ENCODE measurements at regions not wholly inside any gene's neighbourhood (a gene's known extent, or its start where the extent isn't known, plus 50 kb on each side); places are given as distances from the start of the nearest gene placed in this dataset.
A peak's percentile ranks its signal among the peaks of the same experiment; 100 is the strongest.

DNA sequence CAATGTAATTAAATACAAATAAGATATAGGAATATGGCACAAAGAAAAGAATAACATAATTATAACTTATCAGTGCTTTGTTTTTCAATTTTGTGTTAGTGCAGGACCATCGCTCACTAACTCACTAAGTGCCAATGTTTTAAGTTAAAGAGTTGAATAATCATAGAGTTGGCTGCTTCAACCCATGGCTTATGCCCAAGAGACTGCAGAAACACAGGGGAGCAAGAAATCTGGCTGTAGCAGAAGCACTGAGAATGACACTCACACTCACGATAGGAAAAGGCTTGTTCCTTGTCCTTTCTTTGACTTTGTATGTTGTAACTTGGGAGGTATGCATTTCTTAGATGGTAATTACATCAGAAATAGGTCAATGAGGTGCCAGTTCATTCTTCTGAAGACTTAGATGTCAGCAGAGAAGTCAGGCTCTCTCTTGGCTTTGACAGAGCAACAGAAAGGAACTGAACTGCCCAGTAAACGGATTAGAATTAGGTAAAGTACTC lies 852.2 kb downstream of the LRRTM4 start:
- 73% methylated on average over 3 of the region's 3 CpGs for WGBS (ENCODE audit: low lambda C conversion rate, missing lambda C conversion rate)
- no peak for DNase-seq (ENCODE audit: low spot score)
- Histone ChIP-seq H3K9me2 (replicated peaks; ENCODE audit: insufficient read depth) (no peaks in the 10 kb centered on the region), H3K79me2 (no peaks in the 10 kb centered on the region), H3K9me3 (ENCODE audit: low read depth) (no peaks in the 10 kb centered on the region), H4K20me1 (ENCODE audit: insufficient read depth, poor library complexity, severe bottlenecking) (no peaks in the 10 kb centered on the region), H3K27me3 (no peaks in the 10 kb centered on the region), H3K4me3 (no peak overlapping the region), H2AFZ (no peak overlapping the region), H3K4me2 (no peak overlapping the region), H3K4me1 (ENCODE audit: insufficient read depth) (no peaks in the 10 kb centered on the region), H3K36me3 (replicated peaks; ENCODE audit: insufficient read depth, low read depth) (no peaks in the 10 kb centered on the region), H3K27ac (no peak overlapping the region)
- no peak for TF ChIP-seq EZH2phosphoT487 (IDR thresholded peaks at IDR 0.05; ENCODE audit: low read depth, severe bottlenecking, unreplicated experiment)
- TF ChIP-seq EZH2 (IDR thresholded peaks at IDR 0.05; ENCODE audit: borderline replicate concordance) = no peak
- TF ChIP-seq CTCF (IDR thresholded peaks at IDR 0.05; ENCODE audit: poor library complexity) = no peak

DNA sequence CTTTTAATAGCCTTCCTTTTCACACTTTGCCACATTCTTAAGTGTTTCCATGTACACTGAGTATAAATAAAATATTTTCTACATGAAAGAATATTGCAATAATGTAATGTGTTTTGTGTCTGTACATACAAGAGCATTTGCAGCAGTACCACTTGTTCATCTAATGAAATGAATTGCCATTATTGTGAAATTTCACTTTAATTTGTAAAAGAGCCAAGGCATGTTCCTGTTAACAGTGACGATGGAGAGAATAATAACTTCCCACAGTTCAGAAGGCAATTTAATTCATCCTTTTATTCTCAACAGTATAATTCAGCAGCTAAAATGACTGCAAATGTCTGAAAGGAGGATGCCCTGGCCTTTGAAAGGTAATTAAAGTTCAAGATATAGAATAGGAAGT lies 853.9 kb downstream of the LRRTM4 start:
- Histone ChIP-seq H3K9me2 (replicated peaks; ENCODE audit: insufficient read depth) (no peaks in the 10 kb centered on the region), H2AFZ (no peak overlapping the region), H4K20me1 (ENCODE audit: insufficient read depth, poor library complexity, severe bottlenecking) (no peaks in the 10 kb centered on the region), H3K9me3 (ENCODE audit: low read depth) (no peaks in the 10 kb centered on the region), H3K79me2 (no peaks in the 10 kb centered on the region), H3K27me3 (no peaks in the 10 kb centered on the region), H3K4me3 (no peak overlapping the region), H3K36me3 (replicated peaks; ENCODE audit: insufficient read depth, low read depth) (no peaks in the 10 kb centered on the region), H3K4me1 (ENCODE audit: insufficient read depth) (no peaks in the 10 kb centered on the region), H3K27ac (no peak overlapping the region), H3K4me2 (no peak overlapping the region)
- TF ChIP-seq CTCF (IDR thresholded peaks at IDR 0.05; ENCODE audit: poor library complexity) = no peak
- TF ChIP-seq EZH2 (IDR thresholded peaks at IDR 0.05; ENCODE audit: borderline replicate concordance) = no peak
- TF ChIP-seq EZH2phosphoT487 (IDR thresholded peaks at IDR 0.05; ENCODE audit: low read depth, severe bottlenecking, unreplicated experiment) = no peak
- WGBS (ENCODE audit: low lambda C conversion rate, missing lambda C conversion rate) = 90% methylated on average over 1 of the region's 1 CpG
- DNase-seq (ENCODE audit: low spot score) = no peak

GRCh38 chr2:76667821-76668271 lies 854.3 kb downstream of the LRRTM4 start:
- H3K79me2 ChIP-seq = no peaks in the 10 kb centered on the region
- H3K36me3 ChIP-seq (replicated peaks; ENCODE audit: insufficient read depth, low read depth) = no peaks in the 10 kb centered on the region
- TF ChIP-seq CTCF (IDR thresholded peaks at IDR 0.05; ENCODE audit: poor library complexity) (no peak), EZH2 (IDR thresholded peaks at IDR 0.05; ENCODE audit: borderline replicate concordance) (no peak)
- no peaks in the 10 kb centered on the region for H4K20me1 ChIP-seq (ENCODE audit: insufficient read depth, poor library complexity, severe bottlenecking)
- no peaks in the 10 kb centered on the region for H3K4me1 ChIP-seq (ENCODE audit: insufficient read depth)
- H3K9me2 ChIP-seq (replicated peaks; ENCODE audit: insufficient read depth) = no peaks in the 10 kb centered on the region
- no peaks in the 10 kb centered on the region for H3K27me3 ChIP-seq
- peak overlapping the region; percentile 17 for H3K4me2 ChIP-seq
- WGBS (ENCODE audit: low lambda C conversion rate, missing lambda C conversion rate) = 37% methylated on average over 8 of the region's 8 CpGs
- H3K27ac ChIP-seq = no peak overlapping the region
- H3K9me3 ChIP-seq (ENCODE audit: low read depth) = no peaks in the 10 kb centered on the region
- no peak overlapping the region for H3K4me3 ChIP-seq
- no peak overlapping the region for H2AFZ ChIP-seq
- DNase-seq (ENCODE audit: low spot score) = no peak

GRCh38 chr2:76642129-76642528 lies 880.0 kb downstream of the LRRTM4 start:
- no peak overlapping the region for H3K27ac ChIP-seq
- no peak overlapping the region for H3K4me2 ChIP-seq
- WGBS (ENCODE audit: low lambda C conversion rate, missing lambda C conversion rate) = 14% methylated on average over 2 of the region's 2 CpGs
- H4K20me1 ChIP-seq (ENCODE audit: insufficient read depth, poor library complexity, severe bottlenecking) = no peaks in the 10 kb centered on the region
- no peak overlapping the region for H3K4me3 ChIP-seq
- no peak overlapping the region for H2AFZ ChIP-seq
- no peaks in the 10 kb centered on the region for H3K27me3 ChIP-seq
- TF ChIP-seq EZH2 (IDR thresholded peaks at IDR 0.05; ENCODE audit: borderline replicate concordance) = no peak
- TF ChIP-seq EZH2phosphoT487 (IDR thresholded peaks at IDR 0.05; ENCODE audit: low read depth, severe bottlenecking, unreplicated experiment) = no peak
- no peak for TF ChIP-seq CTCF (IDR thresholded peaks at IDR 0.05; ENCODE audit: poor library complexity)
- peak; percentile 9 for DNase-seq (ENCODE audit: low spot score)
- no peaks in the 10 kb centered on the region for H3K9me2 ChIP-seq (replicated peaks; ENCODE audit: insufficient read depth)
- H3K36me3 ChIP-seq (replicated peaks; ENCODE audit: insufficient read depth, low read depth) = no peaks in the 10 kb centered on the region
- no peaks in the 10 kb centered on the region for H3K79me2 ChIP-seq
- no peaks in the 10 kb centered on the region for H3K4me1 ChIP-seq (ENCODE audit: insufficient read depth)
- H3K9me3 ChIP-seq (ENCODE audit: low read depth) = no peaks in the 10 kb centered on the region

Measured in hepatocyte (in vitro differentiated cells).